Thoracic aorta (tissue), 2 donors: ENCODE measurements at regions not wholly inside any gene's neighbourhood (a gene's known extent, or its start where the extent isn't known, plus 50 kb on each side); places are given as distances from the start of the nearest gene placed in this dataset.

Experiments
- ATAC-seq: fragments of 150-250 bp; one replicate; pipeline ENCODE4 v1.8.0; 2017; ENCODE audit warnings: low read depth; ENCODE audit not compliant: insufficient number of reproducible peaks, low FRiP score
- DNase-seq: peaks from one replicate; pipeline ENCODE4 v3.0.0-alpha.2; 2020; ENCODE audit warnings: low spot score
- H3K27ac ChIP-seq, 2 donors: fragments of 200-600 bp; sonication (generic); 1 replicate in 1 of 2; 2 replicates in 1 of 2; pipeline ENCODE4 v1.5.1; 2016; ENCODE audit warnings: mild to moderate bottlenecking in 2 of 2, moderate library complexity in 2 of 2
- H3K27me3 ChIP-seq: fragments of 200-600 bp; sonication (generic); replicated peaks from 2 replicates; pipeline ENCODE4 v1.6.0; 2016; ENCODE audit warnings: mild to moderate bottlenecking; ENCODE audit not compliant: insufficient read depth
- H3K36me3 ChIP-seq: fragments of 200-600 bp; sonication (generic); one replicate; pipeline ENCODE4 v1.5.1; 2016
- H3K4me1 ChIP-seq, 2 donors: fragments of 200-600 bp; sonication (generic); 1 replicate in 1 of 2; 2 replicates in 1 of 2; pipeline versions ENCODE4 v1.5.1 to v1.6.0; 2016; ENCODE audit warnings: low read depth in 2 of 2, mild to moderate bottlenecking in 1 of 2; ENCODE audit not compliant: control insufficient read depth in 1 of 2
- H3K4me3 ChIP-seq: fragments of 200-600 bp; sonication (generic); 2 replicates; pipeline ENCODE4 v1.5.1; 2016; ENCODE audit warnings: mild to moderate bottlenecking
- H3K9me3 ChIP-seq: fragments of 200-600 bp; sonication (generic); 2 replicates; pipeline ENCODE4 v1.5.1; 2016
- CTCF ChIP-seq: fragments of 200-600 bp; sonication (generic); IDR thresholded peaks from one replicate; pipeline ENCODE4 v1.5.1; 2019; ENCODE audit warnings: antibody characterized with exemption

- no peaks in the 10 kb centered on the region for H3K4me1 ChIP-seq
- ATAC-seq (no peak), DNase-seq (no peak)
- no peak overlapping the region for H3K4me3 ChIP-seq
- no peaks in the 10 kb centered on the region for H3K27me3 ChIP-seq
- no peaks in the 10 kb centered on the region for H3K9me3 ChIP-seq
- no peak for TF ChIP-seq CTCF
- H3K27ac ChIP-seq: no peak overlapping the region
- no peaks in the 10 kb centered on the region for H3K36me3 ChIP-seq
These were observed 2711.5 kb downstream of the ARAP2 start for GRCh38 chr4:33532821-33533220.

DNA sequence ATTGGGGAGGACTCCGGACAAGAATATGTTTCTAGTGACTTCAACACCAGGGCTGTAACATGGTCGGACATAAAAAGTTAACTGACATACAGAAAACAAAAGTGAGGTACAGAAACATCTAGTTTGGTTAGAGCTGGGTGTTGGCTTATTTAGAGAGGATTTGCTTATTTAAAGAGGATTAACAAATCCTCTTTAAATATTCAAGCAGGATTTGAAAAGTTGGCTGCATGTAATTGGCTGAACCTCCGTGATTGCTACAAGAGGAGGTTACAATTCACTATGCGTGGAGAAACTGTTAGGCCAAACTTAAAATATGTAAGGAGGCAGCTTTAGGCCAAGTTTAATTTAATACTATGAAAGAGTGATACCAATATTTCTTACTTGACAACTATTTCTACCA lies 2707.4 kb downstream of the ARAP2 start:
- no peaks in the 10 kb centered on the region for H3K4me1 ChIP-seq

DNA sequence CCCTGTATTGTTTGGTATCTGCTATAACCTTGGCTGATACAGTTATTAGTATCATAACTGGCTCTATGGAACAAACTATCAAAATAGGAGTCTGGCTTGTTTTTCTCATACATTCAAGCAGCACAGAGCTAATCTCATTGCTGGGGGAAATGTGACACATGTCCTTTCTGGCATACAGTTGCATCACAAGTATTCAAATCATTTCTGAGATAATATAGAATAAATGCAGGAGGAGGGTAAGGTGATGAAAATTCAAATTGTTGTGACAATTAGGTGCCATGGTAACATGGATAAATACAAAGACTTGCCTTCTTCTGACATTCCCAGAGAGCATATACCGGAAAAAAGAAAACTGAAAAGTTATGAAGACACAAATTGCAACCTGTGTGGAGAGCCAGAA lies 2706.8 kb downstream of the ARAP2 start:
- DNase-seq: no peak
- TF ChIP-seq CTCF: no peak
- Histone ChIP-seq H3K4me1 (no peaks in the 10 kb centered on the region), H3K36me3 (no peaks in the 10 kb centered on the region), H3K9me3 (no peaks in the 10 kb centered on the region), H3K27me3 (no peaks in the 10 kb centered on the region), H3K27ac (no peak overlapping the region), H3K4me3 (no peak overlapping the region)
- ATAC-seq: no peak

More for the DNA sequence above, 2707.4 kb downstream of the ARAP2 start:
- Histone ChIP-seq H3K4me3 (no peak overlapping the region), H3K36me3 (no peaks in the 10 kb centered on the region), H3K27me3 (no peaks in the 10 kb centered on the region), H3K9me3 (no peaks in the 10 kb centered on the region), H3K27ac (no peak overlapping the region)
- no peak for TF ChIP-seq CTCF
- DNase-seq: no peak
- ATAC-seq: no peak

DNA sequence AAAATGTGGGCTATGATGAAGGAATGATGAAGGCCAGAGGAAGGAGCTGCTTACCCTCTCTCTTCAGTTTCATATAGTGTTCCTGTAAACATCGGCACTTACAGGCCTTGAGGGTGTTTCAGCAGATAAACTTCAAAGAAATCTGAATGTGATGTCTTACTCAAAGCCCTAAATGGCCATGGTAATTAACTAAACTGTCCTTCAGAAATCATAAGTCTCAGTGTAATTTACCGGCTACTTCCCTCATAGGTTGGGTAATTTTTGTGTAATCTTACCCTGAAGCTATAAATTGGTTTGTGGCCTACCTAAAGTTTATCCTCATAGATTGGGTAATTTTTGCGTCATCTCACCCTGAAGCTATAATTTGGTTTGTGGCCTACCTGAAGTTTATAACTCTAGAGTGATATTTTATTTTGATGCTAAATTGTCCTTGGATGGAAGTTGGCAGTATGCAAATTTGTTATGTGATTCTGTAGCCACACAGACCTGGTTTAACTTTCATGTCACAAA lies 2700.3 kb downstream of the ARAP2 start:
- no peak for TF ChIP-seq CTCF
- Histone ChIP-seq H3K27ac (no peak overlapping the region), H3K36me3 (no peaks in the 10 kb centered on the region), H3K4me1 (no peaks in the 10 kb centered on the region), H3K9me3 (no peaks in the 10 kb centered on the region), H3K27me3 (no peaks in the 10 kb centered on the region), H3K4me3 (no peak overlapping the region)
- no peak for ATAC-seq
- DNase-seq: no peak

DNA sequence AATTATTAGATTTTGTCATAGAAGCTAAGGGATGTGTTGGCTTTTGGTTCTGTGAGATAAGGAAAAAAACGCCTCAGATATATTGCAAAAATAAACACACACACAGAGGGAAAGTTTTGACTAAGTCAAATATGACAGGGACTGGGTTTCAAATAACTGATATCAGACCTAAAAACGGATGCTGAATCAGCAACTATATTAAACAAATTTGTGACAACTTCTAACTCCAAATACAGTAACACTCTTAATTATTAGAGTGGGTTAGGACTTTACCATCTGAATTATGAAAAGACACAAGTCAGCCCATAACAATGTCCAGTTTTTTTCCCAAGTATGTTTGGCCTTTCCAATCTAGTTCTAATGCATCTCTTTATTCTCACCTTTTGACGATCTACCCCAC lies 2693.1 kb downstream of the ARAP2 start:
- ATAC-seq: no peak

More for the DNA sequence above, 2693.1 kb downstream of the ARAP2 start:
- Histone ChIP-seq H3K4me1 (no peaks in the 10 kb centered on the region), H3K36me3 (no peaks in the 10 kb centered on the region), H3K4me3 (no peak overlapping the region), H3K27me3 (no peaks in the 10 kb centered on the region), H3K27ac (no peak overlapping the region), H3K9me3 (no peaks in the 10 kb centered on the region)
- TF ChIP-seq CTCF: no peak
- DNase-seq: no peak
